ENCODE measurements at regions not wholly inside any gene's neighbourhood (a gene's known extent, or its start where the extent isn't known, plus 50 kb on each side); places are given as distances from the start of the nearest gene placed in this dataset.
"Not testable (repeated sequence)": the region's sequence is repeated elsewhere in the genome, so short reads cannot be mapped to it uniquely, and the experiment has no call there.

DNA sequence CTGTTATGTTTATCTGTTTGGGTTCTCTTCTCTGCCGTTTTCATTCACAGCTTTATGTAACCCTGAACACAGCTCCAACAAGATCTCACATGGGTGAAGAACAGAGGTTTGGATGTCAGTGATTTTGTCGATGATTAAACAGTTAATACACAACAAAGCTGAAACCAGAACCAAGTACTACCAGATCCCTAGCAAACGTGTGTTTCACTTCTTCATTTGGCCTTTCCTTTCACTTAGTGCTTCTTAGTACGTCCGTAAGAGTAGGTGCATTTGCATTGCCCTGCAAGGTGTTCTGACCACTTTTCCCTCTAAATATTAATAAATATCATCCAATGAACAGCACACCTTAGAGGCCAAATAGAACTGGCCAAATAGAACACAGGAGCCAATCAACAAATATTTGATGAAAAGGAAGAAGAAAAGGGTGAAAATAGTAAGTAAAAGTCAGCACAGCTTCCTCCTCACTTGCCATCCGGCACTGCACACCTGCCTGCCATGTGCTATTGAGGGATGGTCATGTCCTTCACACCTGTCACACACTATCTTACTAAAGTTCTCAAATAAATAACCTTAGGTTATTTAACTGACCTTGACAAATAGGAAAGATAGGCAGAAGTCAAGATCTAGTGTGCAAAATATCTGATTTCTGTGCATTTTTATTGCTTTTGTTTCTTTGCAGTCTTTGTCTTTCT is 252.6 kb upstream of the ANKRD30A start:
- DNase-seq (ENCODE audit: low read depth in 2 of 2): no peak

GRCh38 chr10:36840788-36841187 is 284.6 kb upstream of the ANKRD30A start:
- DNase-seq (ENCODE audit: low read depth in 2 of 2): no peak

DNA sequence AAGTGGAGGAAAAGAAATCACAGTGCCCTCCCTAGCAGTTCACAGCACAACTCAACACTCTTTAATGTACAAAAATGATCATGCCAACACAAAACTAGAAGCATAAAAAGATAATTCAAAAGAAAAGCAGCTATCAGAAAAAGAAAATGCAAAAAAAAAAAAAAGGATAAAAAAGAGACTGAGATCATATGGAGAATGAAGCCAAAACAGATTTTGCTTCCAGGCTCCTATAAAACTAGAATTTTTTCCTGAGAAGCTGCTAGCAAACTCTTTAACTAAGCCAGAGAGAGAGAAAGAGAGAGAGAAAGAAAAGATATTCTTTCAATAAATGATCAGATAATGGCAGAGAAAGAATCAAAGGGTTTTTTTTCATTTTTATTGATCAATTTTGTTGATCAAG is 288.0 kb upstream of the ANKRD30A start:
- no peak for DNase-seq (ENCODE audit: low read depth in 2 of 2)

- no peak for DNase-seq (ENCODE audit: low read depth in 2 of 2)
These were observed 305.6 kb upstream of the ANKRD30A start for GRCh38 chr10:36819781-36820180.

- DNase-seq (ENCODE audit: low read depth in 2 of 2): no peak
These were observed 307.5 kb upstream of the ANKRD30A start for GRCh38 chr10:36817898-36818297.

- DNase-seq (ENCODE audit: low read depth in 2 of 2): no peak
These were observed 316.6 kb upstream of the ANKRD30A start for GRCh38 chr10:36808625-36809362.

DNA sequence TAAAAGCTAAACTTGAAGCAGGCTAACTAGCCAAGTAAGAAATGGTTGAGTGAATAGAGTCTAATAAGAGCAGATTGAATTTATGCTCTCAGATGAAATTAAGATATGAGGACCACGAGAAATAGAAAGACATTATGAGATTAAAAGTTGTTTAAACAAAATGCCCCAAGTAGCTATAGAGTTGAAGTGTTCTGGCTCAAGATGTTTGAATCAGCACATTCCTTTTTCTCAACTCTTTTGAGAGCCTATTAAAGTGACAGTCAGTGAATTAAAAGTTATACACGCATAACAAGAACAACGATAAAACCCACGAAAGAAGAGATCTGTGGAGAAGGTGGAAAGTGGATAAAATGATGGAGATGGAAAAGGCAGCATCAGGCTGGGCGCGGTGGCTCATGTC is 322.2 kb upstream of the ANKRD30A start:
- DNase-seq (ENCODE audit: low read depth in 2 of 2): no peak

DNA sequence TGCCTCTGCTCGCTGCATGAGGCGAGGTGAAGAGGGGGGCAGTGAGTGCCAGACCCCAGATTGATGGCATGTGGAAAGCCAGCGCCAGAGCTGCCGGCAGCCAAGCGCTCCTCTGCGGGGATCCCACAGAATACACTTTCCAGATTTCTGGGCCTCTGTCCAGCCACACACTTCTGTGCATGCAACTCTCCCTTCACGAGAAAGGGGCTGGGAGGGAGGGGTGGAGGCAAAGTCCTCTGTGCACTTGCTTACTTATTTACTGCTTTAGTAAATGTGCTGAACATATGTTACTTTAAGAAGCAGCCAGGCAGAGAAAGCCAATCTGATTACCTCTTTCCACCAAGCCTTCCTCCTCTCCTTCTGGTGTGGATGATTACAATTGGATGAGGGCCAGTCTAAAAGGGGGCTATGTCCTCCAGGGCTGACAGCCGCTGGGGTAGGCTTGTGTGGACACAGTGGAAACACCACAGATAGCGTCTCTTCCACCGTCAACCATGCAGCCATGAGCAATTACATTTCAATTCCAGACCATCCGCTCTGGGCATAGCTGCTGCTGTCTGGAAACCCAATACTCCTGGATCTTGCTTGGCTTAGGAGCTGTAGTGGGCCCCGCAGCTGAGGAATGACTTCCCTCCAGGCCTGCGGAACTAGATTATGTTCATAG is 322.8 kb upstream of the ANKRD30A start:
- no peak for DNase-seq (ENCODE audit: low read depth in 2 of 2)

GRCh38 chr10:36801660-36802059 is 323.7 kb upstream of the ANKRD30A start:
- DNase-seq (ENCODE audit: low read depth in 2 of 2): no peak

DNA sequence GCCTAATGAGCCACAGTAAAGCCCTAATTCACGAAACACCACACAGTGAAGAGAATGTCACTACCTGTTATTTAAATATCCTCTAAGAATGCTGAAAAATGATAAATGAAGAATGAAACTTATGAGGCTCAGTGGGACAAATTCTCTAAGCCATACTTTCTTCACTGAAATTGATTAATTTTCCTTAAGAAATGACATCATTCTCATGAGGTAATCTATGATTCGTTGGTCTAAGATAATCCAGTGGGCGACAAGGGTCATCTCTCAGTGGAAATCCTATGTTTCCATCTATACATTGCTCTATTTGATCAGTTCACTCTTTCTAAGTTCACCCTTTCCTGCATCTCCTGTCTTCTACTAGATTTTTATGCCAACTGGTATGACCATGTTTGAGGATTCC is 330.4 kb upstream of the ANKRD30A start:
- no peak for DNase-seq (ENCODE audit: low read depth in 2 of 2)

DNA sequence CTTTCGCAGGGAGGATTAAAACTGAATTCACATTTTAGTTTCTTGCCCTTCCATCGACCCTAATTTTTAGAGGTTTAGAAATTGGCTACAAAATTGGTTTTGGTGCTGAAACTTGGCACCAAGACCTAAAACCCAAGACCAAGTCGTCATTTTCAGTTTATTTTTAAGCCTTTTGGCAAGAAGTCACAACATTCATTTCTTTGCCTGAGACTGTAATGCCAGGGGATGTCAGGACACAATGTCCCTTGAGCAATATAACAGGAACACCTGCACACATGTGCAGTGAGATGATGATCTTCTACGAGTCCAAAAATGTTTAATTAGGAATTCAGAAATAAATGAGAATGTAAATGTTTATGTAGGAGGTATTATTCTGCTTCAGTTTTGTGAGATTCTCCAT is 335.4 kb upstream of the ANKRD30A start:
- DNase-seq (ENCODE audit: low read depth in 2 of 2): no peak

DNA sequence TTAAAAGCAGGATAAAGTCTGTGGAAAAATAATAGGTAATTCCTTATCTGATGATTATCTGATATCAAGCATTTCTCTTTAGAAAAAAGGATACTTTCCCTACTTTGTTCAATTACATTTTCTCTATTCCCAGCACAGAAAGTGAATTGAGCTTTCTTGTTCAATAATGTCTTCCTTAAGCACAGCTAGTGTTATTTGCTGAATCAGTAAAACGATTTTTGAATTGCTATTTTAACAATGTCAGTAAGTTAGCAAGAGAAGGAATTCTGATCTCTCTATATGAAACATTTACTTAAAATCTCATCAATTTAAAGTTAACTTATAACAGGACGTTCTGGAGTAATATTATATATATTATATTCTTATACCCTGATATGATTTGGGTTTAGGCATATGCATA is 337.2 kb upstream of the ANKRD30A start:
- no peak for DNase-seq (ENCODE audit: low read depth in 2 of 2)

DNA sequence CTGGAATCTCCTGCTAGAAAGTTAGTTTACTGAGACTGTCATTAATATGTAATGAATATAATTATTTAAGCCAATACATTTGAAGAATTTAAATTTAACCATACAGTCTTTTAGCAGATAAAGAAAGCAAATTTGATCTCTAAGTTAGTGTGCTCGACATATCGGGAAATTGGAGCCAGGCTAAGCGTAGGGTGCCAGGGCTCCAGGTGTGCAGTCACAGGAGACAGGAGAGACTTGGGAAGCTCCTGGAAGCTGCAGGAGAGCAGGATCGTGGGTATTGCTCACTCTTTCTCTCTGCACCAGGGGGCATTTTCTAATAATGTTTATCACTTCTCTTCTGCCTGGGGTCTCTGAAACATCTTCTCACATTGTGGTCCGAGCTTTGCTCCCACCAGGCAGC is 342.0 kb upstream of the ANKRD30A start:
- no peak for DNase-seq (ENCODE audit: low read depth in 2 of 2)

GRCh38 chr10:36781570-36781969 is 343.8 kb upstream of the ANKRD30A start:
- no peak for DNase-seq (ENCODE audit: low read depth in 2 of 2)

DNA sequence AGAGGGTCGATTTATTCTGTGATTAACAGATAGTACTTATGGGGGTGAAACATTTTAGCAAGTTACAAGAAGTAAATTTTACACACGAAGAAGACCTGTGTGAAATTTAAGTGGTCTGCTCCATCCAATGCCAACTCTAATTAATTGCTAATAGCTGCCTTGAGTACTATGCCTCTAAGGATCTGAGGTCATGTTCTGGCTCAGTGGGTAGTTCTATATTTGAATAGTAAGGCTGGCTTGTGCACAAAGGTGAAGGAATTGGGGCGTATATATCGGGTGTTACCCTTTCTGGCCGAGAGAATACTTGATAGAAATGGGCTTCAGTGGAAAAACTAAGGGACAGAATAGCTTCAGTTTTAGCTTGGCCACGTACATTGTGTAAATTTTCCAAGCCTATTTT is 345.2 kb upstream of the ANKRD30A start:
- no peak for DNase-seq (ENCODE audit: low read depth in 2 of 2)

- no peak for DNase-seq (ENCODE audit: low read depth in 2 of 2)
These were observed 346.1 kb upstream of the ANKRD30A start for GRCh38 chr10:36779238-36779846.

DNA sequence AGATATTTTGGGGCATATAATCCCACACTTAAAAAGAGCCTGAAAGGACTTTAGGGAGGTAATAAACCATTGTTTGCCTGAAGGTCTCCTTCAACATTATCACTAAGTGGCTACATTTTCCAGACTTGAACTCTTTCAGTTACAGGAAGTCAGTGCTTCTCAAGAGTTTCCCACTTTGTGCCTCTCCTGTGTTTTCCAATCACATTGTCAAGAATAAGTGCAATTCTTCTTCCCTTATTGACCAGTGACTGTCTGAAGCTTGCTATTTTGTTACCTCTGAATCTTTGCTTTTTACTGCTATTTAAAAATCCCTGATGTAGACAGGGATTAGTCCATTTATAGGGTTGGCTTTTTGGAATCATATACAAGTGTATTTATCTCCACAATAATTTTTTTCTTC is 346.7 kb upstream of the ANKRD30A start:
- DNase-seq (ENCODE audit: low read depth in 2 of 2): no peak

DNA sequence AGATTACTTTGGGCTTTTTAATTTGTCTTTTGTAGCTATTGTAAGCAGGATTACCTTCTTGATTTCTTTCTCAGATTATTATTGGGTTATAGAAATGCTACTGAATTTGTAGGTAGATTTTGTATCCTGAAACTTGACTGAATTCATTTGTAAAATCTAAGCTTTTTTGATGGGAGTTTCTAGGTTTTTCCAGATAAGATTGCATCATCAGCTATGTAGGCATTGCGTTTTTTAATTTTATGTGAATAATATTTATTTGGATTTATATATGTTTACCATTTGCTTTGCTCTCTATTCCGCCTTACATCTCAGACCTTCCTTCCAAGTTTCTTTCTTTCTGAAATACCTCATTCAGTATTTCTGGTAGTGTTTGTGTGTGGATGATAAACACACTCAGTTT is 351.7 kb upstream of the ANKRD30A start:
- DNase-seq (ENCODE audit: low read depth in 2 of 2): no peak

DNA sequence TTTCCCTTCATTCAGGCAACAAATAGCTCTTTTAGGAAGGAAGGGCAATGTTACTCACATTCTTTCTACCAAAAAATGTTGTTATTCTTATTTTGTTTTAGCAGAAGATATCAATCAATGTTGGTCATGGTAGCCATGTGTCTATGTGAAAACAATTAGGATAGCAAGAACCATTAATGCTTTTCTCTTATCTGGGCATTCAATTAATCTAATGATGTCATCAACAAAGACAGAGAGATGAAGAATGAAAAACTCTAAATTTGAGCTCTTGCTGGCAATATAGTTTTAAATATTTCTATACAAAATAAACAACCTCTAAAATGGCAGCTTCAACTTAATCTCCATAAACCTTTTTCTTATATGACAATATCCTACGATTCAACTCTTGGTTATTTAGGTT is 353.7 kb upstream of the ANKRD30A start:
- no peak for DNase-seq (ENCODE audit: low read depth in 2 of 2)

DNA sequence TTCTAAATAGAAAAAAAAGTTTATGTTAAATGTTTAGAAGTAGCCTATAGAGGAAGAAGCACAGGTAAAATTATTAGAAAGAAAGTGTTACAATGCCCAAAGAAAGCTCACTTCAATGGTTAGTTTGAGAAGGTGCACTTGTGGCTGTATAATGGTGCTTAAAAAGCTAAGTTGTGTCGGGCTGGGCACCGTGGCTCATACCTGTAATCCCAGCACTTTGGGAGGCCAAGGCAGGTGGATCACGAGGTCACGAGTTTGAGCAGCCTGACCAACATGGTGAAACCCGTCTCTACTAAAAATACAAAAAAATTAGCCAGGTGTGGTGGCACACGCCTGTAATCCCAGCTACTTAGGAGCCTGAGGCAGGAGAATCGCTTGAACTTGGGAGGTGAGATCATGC is 355.7 kb upstream of the ANKRD30A start:
- DNase-seq (ENCODE audit: low read depth in 2 of 2): not testable (repeated sequence)

GRCh38 chr10:36766940-36767339 is 358.5 kb upstream of the ANKRD30A start:
- DNase-seq (ENCODE audit: low read depth in 2 of 2): no peak

DNA sequence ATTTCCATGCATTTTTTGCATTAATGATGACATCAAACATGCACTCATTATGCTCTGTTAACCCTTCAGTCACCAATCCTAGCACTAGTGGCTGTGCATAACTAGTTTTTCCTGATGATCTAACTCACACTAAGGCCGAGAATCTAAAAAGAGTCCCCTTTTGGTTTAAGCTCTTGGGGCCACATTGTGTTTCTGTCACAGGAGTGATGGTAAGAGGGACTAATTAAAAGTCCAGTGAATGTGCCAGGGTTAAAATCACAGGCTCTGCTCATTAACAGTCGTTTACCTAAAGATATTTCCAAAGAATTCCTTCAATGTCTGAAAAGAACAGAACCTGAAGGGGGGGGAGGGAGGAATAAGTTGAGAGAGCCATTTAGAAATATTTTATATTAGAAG is 359.0 kb upstream of the ANKRD30A start:
- DNase-seq (ENCODE audit: low read depth in 2 of 2): no peak

Data from stimulated activated CD4-positive, alpha-beta T cell treated with anti-CD3 and anti-CD28 coated beads, Interleukin-4, amount 100 ng/mL, for 48 hours (primary cell).